ENCODE measurements at regions not wholly inside any gene's neighbourhood (a gene's known extent, or its start where the extent isn't known, plus 50 kb on each side); places are given as distances from the start of the nearest gene placed in this dataset.
"Not testable (repeated sequence)": the region's sequence is repeated elsewhere in the genome, so short reads cannot be mapped to it uniquely, and the experiment has no call there.

DNA sequence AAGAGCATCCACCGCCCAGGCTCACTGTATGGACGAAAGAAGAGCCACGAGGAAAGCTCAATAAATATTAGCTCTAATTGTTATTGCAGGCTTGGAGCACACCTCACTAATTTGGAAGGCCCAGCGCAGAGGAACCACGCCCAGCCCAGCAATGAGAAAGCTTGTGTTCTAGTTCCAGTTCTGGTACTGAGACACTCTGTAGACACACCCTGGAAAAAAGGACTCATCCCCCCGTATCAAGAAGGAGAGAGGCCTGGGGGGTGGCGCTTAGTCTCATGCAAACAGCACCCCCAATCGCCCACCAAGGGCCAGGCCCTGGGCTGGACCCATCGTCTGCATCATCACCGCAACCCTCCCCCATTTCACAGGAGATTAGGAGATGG lies 156.9 kb downstream of the BMP7 start:
- no peak for ATAC-seq
- intact Hi-C loops (cut with DNase I): no loop called here
- no peak for DNase-seq (ENCODE audit: missing footprints)

DNA sequence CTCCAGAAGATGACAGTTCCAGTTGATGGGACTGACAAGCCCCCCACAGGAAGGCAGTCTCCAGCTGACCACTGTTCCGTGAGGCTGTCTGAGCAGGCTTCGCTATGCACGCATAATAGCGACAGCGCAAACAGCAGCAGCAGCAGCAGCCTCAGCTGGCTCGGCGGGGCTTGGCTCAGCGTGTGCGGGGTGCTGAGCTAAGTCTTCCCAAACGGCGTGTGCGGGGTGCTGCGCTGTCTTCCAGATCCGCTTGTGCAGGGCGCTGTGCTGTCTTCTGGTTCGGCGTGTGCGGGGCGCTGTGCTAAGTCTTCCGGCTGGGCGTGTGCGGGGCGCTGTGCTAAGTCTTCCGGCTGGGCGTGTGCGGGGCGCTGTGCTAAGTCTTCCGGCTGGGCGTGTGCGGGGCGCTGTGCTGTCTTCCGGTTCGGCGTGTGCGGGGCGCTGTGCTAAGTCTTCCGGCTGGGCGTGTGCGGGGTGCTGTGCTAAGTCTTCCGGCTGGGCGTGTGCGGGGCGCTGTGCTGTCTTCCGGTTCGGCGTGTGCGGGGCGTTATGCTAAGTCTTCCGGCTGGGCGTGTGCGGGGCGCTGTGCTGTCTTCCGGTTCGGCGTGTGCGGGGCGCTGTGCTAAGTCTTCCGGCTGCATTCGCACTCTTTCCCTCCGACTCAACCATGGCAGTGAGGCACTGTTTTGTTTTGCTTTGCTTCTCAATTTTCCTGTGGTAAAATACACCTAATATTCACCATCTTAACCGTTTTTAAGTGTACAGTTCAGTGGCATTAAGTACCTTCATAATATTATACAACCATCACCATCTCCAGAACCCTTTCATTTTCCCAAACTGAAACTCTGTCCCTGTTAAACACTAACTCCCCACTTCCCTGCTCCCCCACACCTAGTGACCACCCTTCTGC lies 156.1 kb downstream of the BMP7 start:
- ATAC-seq; DNase-seq (ENCODE audit: missing footprints); intact Hi-C loops (cut with DNase I): not testable (repeated sequence)

DNA sequence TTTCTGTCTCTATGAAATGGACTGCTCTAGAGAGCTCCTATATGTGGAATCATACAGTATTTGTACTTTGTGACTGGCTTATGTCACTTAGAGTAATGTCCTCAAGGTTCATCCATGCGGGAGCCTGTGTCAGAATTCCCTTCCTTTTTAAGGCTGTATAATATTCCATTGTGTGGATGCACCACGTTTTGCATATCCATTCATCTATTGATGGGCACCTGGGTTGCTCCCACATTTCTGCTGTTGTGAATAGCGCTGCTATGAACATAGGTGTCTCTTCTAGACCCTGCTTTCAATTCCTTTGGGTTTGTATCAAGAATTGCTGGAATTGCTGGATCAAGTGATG lies 155.4 kb downstream of the BMP7 start:
- intact Hi-C loops (cut with DNase I): no loop called here
- DNase-seq (ENCODE audit: missing footprints) (no peak), ATAC-seq (no peak)

DNA sequence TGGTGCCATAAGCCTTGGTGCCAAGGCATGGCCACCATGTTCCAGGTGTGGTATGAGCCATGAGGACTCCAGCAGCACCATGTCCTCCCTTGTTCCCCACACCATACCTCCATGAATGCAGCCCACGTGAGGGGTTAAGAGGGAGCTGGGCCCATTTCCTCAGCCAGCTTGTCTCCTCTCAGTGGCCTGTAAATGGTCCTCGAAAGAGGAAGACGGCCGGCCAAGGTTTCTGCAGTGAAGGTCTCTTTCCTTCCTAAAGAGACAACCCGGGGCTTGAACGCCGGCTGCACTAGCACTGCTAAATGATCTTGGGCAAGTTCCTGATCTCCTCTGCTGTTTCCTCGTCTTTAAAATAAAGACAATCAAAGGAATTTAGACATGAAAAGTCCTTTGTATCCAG lies 154.0 kb downstream of the BMP7 start:
- ATAC-seq (no peak), DNase-seq (ENCODE audit: missing footprints) (no peak)
- intact Hi-C loops (cut with DNase I): no loop called here

DNA sequence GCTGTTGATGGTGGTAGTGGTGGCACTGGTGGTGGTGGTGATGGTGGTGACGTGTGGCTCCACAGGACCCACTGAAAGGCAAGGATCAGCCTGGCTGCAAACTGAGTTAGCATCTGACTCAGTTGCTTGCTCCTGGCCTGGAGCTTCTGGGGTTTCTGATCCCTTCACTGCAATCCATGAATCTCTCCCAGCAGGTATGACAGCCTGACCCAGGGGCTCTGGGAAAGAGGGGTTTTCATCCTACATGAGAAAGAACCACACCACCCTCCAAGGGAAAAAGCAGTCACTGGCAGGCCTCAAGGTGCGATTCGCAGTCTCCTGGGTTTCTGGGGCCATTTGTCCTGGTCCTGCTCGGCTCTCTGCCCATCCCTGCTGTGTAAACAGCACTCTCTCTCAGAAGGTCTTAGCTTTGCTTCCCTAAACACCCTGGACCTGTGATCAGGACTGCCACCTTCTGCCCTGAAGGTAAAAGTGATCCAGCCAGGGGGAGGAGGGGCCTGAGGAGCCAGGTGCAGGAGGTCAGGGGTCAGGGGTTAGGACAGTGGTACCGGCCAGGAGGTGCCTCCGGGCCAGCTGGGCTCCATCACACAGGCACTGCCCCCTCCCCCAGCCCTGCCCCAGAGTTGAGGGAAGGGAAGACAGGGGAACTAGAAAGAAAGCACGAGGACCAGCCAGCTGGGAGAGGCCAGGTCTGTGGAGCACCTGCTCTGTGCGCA lies 152.0 kb downstream of the BMP7 start:
- DNase-seq (ENCODE audit: missing footprints) (no peak), ATAC-seq (no peak)
- intact Hi-C loops (cut with DNase I): no loop called here

DNA sequence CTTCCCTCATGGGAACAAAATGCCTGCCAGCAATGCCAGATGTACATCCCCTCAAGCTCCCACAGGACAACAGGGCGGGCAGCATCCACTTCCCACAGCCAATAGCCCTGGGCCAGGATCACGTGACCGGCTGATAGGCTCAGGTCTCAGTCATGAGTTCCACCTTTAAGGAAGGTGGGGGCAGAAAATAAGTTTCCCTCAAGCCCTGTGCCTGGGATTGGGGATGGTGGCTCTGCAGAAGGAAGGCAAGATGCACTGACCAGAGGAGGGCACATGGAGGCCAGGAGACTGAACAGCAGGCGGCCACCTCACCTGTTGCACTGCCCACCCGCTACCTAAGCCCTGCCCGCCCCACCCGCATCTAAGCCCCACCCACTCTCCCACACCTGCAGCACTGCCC lies 149.1 kb downstream of the BMP7 start:
- ATAC-seq: no peak
- intact Hi-C loops (cut with DNase I): no loop called here
- no peak for DNase-seq (ENCODE audit: missing footprints)

DNA sequence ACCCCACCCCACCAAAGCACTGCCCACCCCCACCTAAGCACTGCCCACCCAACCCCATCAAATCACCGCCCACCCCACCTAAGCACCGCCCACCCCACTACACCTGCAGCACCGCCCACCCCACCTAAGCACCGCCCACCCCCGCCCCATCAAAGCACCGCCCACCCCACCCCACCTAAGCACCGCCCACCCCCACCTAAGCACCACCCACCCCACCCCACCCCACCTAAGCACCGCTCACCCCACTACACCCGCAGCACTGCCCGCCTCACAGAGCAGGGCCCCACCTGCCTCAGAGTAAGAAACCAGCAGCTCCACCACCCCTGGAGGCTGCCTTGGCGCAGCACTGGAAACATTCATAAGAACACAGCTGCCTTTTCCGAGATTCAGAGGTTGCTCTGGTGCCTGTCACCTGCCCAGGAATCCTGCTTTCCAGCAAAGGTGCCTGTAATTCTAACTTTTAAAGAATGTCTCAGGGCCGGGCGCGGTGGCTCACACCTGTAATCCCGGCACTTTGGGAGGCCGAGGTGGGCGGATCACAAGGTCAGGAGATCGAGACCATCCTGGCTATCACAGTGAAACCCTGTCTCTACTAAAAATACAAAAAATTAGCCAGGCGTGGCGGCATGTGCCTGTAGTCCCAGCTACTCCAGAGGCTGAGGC lies 148.2 kb downstream of the BMP7 start:
- intact Hi-C loops (cut with DNase I): no loop called here
- ATAC-seq: no peak
- DNase-seq (ENCODE audit: missing footprints): no peak
